ENCODE measurements at regions not wholly inside any gene's neighbourhood (a gene's known extent, or its start where the extent isn't known, plus 50 kb on each side); places are given as distances from the start of the nearest gene placed in this dataset.
"Not testable (repeated sequence)": the region's sequence is repeated elsewhere in the genome, so short reads cannot be mapped to it uniquely, and the experiment has no call there.

DNA sequence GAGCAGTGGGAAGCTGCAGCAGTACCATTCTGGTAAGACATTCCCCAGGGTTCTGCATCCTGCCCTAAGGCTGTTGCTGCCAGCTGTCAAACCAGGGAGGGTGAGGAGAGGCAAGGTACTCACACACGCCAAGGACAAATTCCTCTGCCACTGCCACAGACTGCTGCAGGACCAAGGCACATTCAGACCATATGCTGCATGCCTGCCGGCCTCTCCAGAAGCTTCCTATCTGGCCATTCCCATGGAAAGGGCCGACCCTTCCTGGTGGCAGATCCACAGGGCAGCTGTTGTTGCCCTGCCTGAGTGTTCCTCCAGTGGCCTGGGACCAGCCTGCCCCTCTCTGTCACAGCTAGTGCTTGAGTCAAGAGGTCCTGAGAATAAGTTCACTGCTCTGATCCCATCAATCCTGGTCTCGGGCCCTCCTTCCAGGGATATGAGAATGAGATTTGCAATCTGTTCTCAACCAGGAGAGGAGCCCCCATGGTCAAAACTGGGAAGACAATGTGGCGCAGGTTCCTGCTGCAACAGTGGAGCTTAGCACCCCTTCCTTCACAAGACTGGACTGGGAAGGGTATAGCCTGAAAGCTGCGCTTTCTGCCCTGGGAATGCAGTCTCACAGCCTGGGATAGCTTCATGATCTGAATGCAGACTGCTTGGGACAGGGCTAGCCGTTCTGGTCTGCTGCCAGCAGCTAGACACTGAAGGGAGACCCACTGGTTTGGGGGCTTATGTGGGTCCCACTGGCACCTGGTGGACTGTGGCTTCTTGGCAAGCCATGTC lies 342.5 kb upstream of the NDST3 start:
- DNase-seq (ENCODE audit: low read depth) = no peak

DNA sequence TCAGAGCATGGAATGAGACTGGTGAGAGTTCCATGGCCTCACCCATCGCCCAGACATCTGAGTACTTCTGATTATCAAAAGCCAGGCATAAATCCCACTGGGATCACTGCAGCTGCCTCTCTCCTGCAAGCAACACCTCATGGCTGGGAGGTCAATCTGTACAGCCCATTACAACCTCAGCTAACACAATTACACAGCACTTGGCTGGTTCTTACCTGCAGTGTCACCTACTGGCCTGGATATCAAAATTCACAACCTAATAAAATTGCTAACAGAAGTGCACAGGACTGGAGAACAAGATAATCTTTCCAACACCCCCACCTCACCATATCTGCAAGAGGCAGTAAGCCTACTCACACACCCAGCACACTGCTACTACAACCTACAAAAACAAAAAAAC lies 341.7 kb upstream of the NDST3 start:
- DNase-seq (ENCODE audit: low read depth) = no peak

DNA sequence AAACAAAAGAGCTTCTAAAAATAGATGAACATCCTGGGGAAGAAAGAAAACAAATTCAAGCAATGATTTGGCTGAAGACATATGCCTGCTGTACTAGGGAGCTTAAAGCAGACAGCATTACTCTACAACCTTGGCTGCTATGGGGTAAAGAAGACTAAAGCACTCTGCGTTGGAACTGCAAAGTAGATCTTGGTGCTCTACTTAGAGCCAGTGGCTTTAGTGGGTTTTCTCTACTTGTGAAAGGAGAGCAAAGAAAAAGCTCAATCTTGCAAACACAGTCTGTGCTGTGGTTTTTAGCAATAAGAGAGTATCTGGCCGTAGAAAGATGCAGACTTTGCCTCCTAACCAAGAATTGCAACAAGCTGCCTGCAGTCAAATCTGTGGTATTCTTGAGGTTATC lies 334.7 kb upstream of the NDST3 start:
- no peak for DNase-seq (ENCODE audit: low read depth)

DNA sequence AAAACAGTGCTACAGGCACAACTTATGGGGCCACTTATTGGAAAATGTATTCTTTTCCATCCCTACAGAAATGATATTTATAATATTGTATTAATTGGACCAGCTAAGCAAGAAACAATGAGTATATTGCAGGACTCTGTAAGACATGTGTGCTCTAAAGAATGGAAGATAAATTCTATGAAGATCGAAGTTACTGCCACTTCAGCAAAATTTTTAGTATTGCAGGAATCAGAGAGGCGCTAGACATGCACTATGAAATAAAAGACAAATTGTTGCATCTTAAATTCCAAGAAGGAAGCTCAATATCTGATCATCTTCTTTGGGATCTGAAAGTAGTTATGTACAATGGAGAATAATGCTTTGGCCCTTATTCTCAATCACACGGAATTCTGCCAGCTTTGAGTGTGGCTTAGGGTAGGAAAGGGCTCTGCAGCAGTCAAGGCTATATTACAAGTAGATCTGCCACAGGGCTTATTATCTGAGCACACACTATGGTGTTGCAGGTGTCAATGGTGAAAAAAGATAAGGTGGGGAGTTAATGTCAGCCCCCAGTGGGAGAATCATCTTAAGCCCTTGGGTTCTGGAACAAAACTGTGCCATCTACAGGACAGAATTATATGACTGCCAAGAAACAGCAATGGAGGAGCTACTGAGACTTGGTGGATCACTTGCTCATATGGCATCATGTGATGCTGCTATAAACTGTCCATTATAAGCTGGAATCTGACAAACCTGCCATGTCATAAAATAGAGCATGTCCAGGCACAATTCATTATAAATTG lies 334.0 kb upstream of the NDST3 start:
- peak; percentile 13 for DNase-seq (ENCODE audit: low read depth)

DNA sequence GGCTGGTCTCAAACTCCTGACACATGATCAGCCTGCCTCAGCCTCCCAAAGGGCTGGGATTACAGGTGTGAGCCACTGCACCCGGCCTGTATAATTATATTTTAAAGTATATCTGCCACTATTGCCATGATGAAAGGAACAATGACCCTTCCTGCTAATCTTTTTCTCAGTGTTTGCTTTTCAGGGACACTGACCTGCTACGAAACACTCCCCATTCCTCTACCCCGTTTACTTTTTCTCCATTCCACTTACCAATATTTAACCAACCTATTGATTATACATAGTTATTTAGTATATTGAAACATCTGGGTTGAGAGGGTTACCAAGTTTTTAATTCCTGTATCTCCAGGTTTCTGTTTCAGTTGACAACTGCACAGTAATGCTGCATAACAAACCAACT lies 331.9 kb upstream of the NDST3 start:
- DNase-seq (ENCODE audit: low read depth) = no peak

DNA sequence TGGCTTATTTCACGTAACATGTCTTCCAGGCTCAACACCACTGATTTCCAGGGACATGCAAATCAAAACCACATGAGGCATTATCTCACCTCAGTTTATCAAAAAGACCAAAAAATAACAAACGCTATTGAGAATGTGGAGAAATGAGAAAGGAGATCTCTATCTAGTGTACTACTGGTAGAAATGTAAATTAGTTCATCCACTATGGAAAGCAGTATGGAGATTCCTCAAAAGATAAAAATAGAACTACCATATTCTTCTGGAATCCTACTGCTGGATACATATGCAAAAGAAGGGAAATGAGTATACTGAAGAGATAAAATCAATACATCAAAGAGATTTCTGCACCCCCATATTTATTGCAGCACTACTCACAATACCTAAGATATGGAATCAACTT lies 329.6 kb upstream of the NDST3 start:
- no peak for DNase-seq (ENCODE audit: low read depth)

DNA sequence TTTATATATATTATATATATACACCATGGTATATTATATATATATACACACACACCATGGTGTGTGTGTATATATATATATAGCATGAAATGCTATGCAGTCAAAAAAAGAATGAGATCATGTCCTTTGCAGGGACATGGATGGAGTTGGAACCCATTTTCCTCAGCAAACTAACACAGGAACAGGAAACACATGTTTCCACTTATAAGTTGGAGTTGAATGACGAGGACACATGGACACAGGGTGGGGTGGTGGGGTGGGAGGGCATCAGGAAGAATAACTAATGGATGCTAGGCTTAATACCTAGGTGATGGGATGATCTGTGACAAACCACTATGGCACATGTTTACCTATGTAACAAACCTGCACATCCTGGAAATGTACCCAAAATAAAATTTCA lies 293.6 kb upstream of the NDST3 start:
- no peak for DNase-seq (ENCODE audit: low read depth)

DNA sequence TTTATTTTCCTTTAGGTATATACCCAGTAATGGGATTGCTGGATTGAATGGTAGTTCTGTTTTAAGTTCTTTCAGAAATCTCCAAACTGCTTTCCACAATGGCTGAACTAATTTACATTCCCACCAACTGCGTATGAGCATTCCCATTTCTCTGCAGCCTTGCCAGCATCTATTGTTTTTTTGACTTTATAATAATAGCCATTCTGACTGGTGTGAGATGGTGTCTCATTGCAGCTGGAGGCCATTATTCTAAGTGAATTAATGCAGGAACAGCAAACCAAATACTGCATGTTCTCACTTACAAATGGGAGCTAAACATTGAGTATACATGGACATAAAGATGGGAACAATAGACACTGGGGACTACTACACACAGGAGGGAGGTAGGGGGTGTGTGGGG lies 288.9 kb upstream of the NDST3 start:
- not testable (repeated sequence) for DNase-seq (ENCODE audit: low read depth)

DNA sequence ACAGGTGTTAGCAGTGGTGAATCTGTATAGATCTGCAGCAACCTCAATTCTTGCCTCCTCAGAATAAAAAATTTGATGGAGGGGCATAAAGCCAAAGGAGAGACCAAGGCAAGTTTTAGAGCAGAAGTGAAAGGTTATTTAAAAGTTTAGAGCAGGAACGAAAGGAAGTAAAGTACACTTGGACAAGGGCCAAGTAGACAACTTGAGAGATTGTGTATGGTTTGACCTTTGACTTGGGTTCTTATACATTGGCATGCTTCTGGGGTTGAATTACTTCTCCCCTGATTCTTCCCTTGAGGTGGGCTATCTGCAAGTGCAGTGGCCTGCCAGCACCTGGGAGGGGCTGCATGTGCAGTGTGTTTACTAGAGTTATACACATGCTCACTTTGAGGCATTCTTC lies 278.8 kb upstream of the NDST3 start:
- DNase-seq (ENCODE audit: low read depth) = no peak

DNA sequence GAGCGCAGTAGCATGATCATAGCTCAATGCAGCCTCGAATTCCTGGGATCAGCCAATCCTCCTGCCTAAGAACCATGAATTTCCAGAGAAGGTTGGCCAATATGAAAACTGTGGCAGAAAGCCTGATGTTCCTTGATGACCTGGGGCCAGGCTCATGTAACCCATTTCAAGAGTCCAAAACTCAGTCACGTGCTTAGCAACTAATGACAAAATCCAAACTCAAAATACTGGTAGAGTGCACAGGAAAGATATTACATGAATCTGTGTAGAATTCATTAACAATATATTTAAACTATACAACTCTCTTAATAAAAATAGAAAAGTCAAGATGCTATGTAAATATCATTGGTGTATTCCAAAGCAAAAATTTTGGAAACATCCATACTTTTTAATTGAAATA lies 265.7 kb upstream of the NDST3 start:
- DNase-seq (ENCODE audit: low read depth) = no peak

DNA sequence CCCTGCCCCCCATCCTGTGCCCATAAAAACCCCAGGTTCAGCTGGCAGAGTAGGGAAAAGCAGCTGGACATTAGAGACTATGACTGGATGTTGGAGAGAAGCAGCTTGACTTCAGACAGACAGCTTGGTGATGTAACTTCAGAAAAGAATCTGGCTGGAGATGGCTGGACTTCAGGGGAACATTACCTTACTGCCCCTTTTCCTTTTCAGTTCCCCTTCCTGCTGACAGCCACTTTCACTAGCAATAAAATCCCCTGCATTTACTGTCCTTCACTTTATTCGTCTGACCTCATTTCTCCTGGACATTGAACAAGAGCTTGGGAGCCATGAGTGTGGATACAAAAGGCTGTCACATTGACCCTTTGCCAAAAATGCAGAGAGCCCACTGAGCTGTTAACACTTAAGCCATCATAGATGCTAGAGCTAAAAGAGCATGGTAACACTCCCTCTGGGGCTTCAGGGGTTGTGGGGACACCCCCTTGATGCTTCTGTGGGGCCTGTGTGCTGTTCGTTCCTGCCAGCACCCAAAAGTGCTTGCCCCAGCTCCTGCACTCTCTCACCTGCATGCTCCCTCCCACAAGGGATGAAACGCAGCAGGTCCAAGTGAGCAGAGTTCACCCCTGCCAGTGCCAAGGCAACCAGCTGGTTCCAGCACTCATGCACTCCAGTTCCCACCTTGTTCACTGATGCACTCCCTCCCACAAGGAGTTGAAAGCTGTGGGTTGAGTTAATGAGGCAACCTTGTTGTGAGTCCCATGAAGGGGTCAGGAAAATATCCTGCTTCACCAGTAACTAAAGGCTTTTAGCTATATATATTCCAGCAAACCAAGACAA lies 263.8 kb upstream of the NDST3 start:
- DNase-seq (ENCODE audit: low read depth) = no peak

DNA sequence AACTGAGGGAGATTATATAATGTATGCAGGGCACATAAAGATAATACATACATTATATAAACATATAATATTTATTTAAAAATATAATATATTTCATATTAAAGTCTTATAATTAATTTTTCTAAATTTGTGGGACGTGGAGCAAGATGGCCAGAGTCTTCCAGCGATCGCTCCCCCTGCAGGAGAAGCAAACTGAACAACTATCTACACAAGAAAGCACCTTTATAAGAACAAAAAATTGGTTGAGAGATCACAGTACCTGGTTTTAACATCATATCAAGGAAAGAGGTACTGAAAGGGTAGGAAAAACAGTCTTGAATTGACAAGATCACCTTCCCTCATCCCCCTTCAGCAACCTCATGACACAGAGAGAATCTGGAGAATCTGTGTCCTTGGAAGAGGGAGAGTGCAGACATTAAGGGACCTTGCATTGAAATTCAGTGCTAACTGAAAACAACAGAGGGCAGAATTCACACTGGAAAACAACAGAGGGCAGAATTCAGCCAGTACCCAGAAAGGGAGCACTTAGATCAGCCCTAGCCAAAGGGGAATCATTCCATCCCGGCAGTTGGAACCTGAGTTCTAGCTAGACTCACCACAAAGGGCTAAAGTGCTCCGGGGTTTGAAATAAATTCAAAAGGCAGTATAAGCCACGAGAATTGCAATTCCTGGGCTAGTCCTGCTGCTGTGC lies 262.5 kb upstream of the NDST3 start:
- DNase-seq (ENCODE audit: low read depth) = no peak

DNA sequence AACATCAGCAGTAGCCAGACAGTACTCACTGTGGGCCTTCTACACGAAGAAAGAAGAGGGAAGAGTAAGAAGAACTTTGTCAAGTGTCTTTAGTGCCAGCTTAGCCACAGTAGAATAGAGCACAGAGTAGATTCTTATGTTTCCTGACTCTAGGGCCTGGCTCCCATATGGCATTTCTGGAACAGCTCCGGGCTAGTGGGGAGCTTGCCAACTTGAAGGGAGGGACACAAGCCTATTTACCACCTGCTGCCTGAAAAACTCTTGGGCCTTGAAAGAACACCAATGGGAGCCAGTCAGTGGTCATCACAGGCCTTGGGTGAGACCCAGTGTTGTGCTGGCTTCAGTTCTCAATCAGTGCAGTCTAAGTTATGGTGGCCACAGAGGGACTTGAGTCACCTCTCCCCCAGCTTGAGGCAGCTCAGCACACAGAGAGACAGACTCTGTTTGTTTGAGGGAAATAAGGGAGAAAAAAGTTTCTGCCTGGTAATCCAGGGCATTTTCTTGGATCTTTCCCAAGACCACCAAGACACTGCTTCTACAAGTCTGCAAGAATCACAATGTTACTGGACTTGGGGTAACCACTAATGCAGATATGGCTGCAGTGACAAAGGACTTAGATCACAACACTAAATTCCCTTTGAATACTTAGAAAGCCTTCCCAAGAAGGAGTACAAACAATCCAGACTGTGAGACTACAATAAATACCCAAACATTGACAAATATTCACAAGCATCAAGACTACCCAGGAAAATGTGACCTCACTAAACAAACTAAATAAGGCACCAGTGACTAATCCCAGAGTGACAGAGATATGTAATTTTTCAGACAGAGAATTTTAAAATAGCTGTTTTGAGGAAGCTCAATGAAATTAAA lies 261.0 kb upstream of the NDST3 start:
- no peak for DNase-seq (ENCODE audit: low read depth)

DNA sequence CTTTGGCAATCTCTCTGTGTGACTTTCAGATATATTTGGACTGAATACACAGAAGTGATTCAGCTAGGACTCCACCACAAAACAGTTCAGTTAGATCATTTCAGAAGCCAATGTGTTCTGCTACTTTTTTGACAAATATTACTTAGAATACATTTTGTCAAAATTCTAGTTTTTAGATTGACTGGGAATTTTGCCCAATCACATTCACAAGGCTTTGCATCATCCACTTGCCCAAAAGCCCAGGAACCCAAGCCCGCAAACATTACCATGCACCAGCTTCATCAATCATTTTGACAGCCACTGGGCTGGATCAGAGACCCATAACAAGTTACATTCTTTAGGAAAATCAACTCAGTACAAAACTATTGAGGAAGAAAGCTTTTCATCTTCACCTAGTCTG lies 256.6 kb upstream of the NDST3 start:
- DNase-seq (ENCODE audit: low read depth) = peak; percentile 2

DNA sequence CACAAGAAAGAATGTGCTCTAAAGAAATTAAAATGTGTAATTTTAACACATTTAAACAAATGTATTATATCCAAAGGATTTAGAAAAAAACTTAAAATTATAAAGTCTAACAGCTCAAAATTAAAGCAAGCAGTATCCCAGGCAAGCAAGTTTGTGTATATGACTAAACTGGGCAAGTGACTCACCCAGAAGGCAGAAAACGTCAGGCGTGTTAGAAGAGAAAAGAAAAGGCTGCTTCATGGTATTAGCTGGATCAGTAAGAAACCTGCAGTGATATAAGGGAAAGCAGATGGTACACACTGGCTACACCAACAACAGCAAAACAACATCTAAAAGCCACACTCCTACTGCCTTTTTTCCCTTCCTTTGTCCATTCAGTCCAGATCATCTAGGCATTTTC lies 250.6 kb upstream of the NDST3 start:
- peak; percentile 69 for DNase-seq (ENCODE audit: low read depth)

DNA sequence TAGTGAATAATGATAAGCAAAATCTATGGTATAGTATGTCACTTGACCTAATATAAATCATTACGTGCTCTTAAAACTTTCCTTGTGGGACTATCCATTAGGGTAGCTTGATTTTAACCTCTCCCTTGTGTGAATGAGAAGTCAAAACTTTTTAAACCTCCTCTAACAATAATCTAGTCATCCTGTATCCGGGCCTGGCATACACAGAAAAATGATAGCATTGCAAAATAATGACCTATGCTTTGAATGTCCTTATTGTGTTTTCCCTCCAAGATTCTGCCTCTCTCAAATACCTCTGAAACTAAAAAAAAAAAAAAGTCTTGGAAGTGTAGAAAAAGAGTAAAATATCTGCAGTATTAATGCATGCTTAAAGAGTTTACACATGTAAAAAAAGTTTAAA lies 250.0 kb upstream of the NDST3 start:
- DNase-seq (ENCODE audit: low read depth) = no peak

DNA sequence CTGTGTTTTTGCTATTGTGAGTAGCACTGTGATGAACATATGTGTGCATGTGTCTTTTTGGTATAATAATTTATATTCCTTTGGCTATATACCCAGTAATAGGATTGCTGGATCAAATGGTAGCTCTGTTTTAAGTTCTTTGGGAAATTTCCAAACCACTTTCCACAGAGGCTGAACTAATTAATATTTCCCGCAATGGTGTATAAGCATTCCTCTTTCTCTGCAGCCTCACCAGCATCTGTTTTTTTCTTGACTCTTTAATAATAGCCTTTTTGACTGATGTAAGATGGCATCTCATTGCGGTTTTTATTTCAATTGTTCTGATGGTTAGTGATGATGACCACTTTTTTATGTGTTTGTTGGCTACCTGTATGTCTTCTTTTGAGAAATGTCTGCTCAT lies 247.7 kb upstream of the NDST3 start:
- DNase-seq (ENCODE audit: low read depth) = no peak

DNA sequence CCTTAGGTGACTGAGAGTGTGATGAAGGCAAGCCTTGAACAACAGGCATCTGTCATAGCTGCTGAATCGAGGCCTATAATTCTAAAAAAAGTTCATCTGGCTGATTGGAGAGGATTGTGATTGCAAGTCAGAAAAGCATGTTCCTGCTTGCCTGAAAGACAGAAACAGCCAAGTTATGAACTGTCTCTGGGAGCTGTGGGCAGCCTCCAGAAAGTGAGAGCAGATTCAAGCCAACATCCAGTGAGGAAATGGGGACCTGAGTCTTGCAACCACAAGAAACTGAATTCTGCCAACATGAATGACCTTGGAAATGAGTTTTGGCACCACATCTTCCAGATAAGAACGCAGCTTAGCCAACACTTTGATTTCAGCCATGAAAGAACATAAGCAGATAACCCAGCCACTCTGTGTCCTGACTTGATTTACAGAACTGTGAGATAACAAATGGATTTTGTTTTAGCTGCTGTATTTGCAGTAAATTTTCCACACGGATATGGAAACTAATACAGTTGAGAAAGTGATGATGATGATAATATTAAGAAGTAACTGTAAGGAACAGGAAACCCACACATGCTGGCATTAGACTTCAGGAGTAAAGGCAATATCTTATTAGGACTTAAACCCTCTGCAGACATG lies 240.3 kb upstream of the NDST3 start:
- no peak for DNase-seq (ENCODE audit: low read depth)

DNA sequence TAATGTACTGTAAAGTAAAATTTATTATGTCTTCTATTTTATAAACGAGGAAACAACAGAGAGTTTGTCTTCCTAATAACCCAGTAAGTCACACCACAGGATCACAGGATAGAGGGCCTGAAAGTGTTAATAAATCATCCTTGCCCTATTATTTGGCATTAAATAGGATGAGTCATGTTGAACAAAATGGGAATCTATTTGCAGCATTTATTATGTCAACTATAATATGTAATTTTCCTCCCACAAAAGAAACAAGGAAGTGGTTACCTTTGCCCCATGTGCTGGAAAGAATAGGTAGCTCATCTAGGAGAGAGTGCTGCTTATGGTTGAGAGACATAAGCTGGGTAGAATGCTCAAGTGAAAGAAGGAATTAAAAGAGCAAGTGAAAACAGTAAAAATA lies 237.6 kb upstream of the NDST3 start:
- peak; percentile 2 for DNase-seq (ENCODE audit: low read depth)

DNA sequence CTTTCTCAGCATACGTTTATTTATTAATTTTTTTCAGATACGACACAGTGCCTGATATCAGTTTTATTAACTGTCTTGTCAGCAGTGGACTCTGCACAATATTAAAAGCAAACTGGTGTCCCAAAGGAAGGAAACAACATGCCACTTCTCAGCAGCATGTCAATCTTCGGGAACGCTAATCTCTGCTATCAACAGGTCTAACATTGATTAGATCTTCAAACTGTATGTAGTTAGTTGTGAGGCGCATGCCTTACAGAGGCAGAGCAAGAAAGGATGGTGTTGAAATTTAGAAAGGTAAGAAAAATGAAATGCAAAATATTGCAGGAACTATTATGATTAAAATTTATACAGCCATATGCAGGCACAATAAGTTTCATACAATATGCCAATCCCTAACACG lies 233.7 kb upstream of the NDST3 start:
- DNase-seq (ENCODE audit: low read depth) = no peak

DNA sequence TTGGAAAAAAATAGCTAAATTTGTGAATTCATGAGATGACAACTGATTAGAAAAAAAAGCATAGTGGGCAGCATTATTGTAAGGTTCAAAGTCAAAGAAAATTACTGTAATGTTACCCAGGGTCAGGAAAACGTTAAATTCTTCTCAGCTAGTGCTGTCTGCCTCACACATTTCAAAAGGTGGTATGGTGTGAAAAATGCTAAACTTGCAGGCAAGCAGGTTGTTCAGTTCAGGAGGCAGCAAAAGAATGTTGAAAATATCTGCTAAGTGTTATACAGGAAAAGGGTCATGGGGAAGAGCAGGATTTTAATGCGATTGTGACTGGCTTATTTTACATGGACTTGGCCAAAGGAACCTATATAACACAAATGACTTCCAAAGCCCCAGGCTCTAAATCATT lies 232.5 kb upstream of the NDST3 start:
- no peak for DNase-seq (ENCODE audit: low read depth)
